Osteoblast (primary cell): ENCODE measurements at regions not wholly inside any gene's neighbourhood (a gene's known extent, or its start where the extent isn't known, plus 50 kb on each side); places are given as distances from the start of the nearest gene placed in this dataset.
"Not testable (repeated sequence)": the region's sequence is repeated elsewhere in the genome, so short reads cannot be mapped to it uniquely, and the experiment has no call there.

Source experiments
- DNase-seq: peaks from one replicate; pipeline ENCODE4 v3.0.0; 2011; ENCODE audit warnings: low spot score, mixed read lengths; ENCODE audit not compliant: insufficient read length; ENCODE audit errors: missing footprints
- H2AFZ ChIP-seq: 2 replicates; pipeline ENCODE4 v1.6.0; 2011; ENCODE audit warnings: mild to moderate bottlenecking, low read length
- H3K27ac ChIP-seq: 2 replicates; pipeline ENCODE4 v1.5.1; 2011; ENCODE audit warnings: mild to moderate bottlenecking, low read depth, low read length, moderate library complexity
- H3K27me3 ChIP-seq: 2 replicates; pipeline ENCODE4 v1.6.0; 2012; ENCODE audit warnings: mild to moderate bottlenecking, control low read depth, inconsistent platforms, low read length, moderate library complexity; ENCODE audit not compliant: insufficient read depth
- H3K36me3 ChIP-seq: 2 replicates; pipeline ENCODE4 v1.5.1; 2011; ENCODE audit warnings: mild to moderate bottlenecking, low read length, control low read depth, moderate library complexity; ENCODE audit not compliant: insufficient read depth
- H3K4me1 ChIP-seq: 2 replicates; pipeline ENCODE4 v1.5.1; 2011; ENCODE audit warnings: mild to moderate bottlenecking, low read length, control low read depth, moderate library complexity; ENCODE audit not compliant: insufficient read depth
- H3K4me2 ChIP-seq: 2 replicates; pipeline ENCODE4 v1.6.0; 2011; ENCODE audit warnings: mild to moderate bottlenecking, low read length; ENCODE audit not compliant: insufficient read depth
- H3K4me3 ChIP-seq: fragments of 200-600 bp; sonication (generic); 3 replicates; pipeline ENCODE4 v1.5.1; 2012; ENCODE audit warnings: mild to moderate bottlenecking, low read length, inconsistent platforms; ENCODE audit not compliant: insufficient read depth
- H3K79me2 ChIP-seq: 2 replicates; pipeline ENCODE4 v1.6.0; 2012; ENCODE audit warnings: mild to moderate bottlenecking, low read length, control low read depth, inconsistent platforms; ENCODE audit not compliant: insufficient read depth
- H3K9me3 ChIP-seq: 2 replicates; pipeline ENCODE4 v1.5.1; 2011; ENCODE audit warnings: low read depth, low read length, control low read depth
- H4K20me1 ChIP-seq: 2 replicates; pipeline ENCODE4 v1.6.0; 2012; ENCODE audit warnings: mild to moderate bottlenecking, low read length, control low read depth; ENCODE audit not compliant: insufficient read depth
- CTCF ChIP-seq: IDR thresholded peaks from 2 replicates; pipeline ENCODE4 v1.5.1; 2011; ENCODE audit warnings: mild to moderate bottlenecking, low read depth, low read length, moderate library complexity; ENCODE audit errors: extremely low read depth

- Histone ChIP-seq H3K4me1 (peaks cover 13% of the 10 kb centered on the region), H2AFZ (peak overlapping the region; percentile 54), H3K36me3 (no peaks in the 10 kb centered on the region), H3K4me3 (no peak overlapping the region), H3K79me2 (no peaks in the 10 kb centered on the region), H3K4me2 (no peak overlapping the region), H4K20me1 (no peaks in the 10 kb centered on the region), H3K27me3 (no peaks in the 10 kb centered on the region), H3K27ac (peak overlapping the region; percentile 20), H3K9me3 (no peaks in the 10 kb centered on the region)
- DNase-seq = no peak
- no peak for TF ChIP-seq CTCF
These were observed 67.4 kb upstream of the PPM1B start for GRCh38 chr2:44101246-44101645.

GRCh38 chr2:44102790-44103562 lies 65.7 kb upstream of the PPM1B start:
- no peaks in the 10 kb centered on the region for H3K9me3 ChIP-seq
- H3K4me1 ChIP-seq = peaks cover 13% of the 10 kb centered on the region
- peak; percentile 58 for DNase-seq
- H3K4me2 ChIP-seq = no peak overlapping the region
- H2AFZ ChIP-seq = no peak overlapping the region
- H4K20me1 ChIP-seq = no peaks in the 10 kb centered on the region
- H3K27me3 ChIP-seq = no peaks in the 10 kb centered on the region
- no peak overlapping the region for H3K27ac ChIP-seq
- TF ChIP-seq CTCF = no peak
- H3K36me3 ChIP-seq = no peaks in the 10 kb centered on the region
- H3K4me3 ChIP-seq = no peak overlapping the region
- H3K79me2 ChIP-seq = no peaks in the 10 kb centered on the region

GRCh38 chr2:44103639-44104038 lies 65.0 kb upstream of the PPM1B start:
- no peak for TF ChIP-seq CTCF
- Histone ChIP-seq H3K4me2 (no peak overlapping the region), H3K36me3 (no peaks in the 10 kb centered on the region), H3K4me1 (peaks cover 13% of the 10 kb centered on the region), H3K27me3 (no peaks in the 10 kb centered on the region), H4K20me1 (no peaks in the 10 kb centered on the region), H3K9me3 (no peaks in the 10 kb centered on the region), H3K79me2 (no peaks in the 10 kb centered on the region), H2AFZ (no peak overlapping the region), H3K4me3 (no peak overlapping the region), H3K27ac (no peak overlapping the region)
- DNase-seq = no peak

- Histone ChIP-seq H4K20me1 (no peaks in the 10 kb centered on the region), H3K4me3 (no peak overlapping the region), H3K4me1 (peaks cover 12% of the 10 kb centered on the region), H2AFZ (no peak overlapping the region), H3K36me3 (no peaks in the 10 kb centered on the region), H3K27ac (no peak overlapping the region), H3K4me2 (no peak overlapping the region), H3K27me3 (no peaks in the 10 kb centered on the region), H3K9me3 (no peaks in the 10 kb centered on the region), H3K79me2 (no peaks in the 10 kb centered on the region)
- TF ChIP-seq CTCF = no peak
- DNase-seq = no peak
These were observed 63.8 kb upstream of the PPM1B start for GRCh38 chr2:44104855-44105271.

- H3K4me1 ChIP-seq, H3K9me3 ChIP-seq, H3K27ac ChIP-seq, H3K4me3 ChIP-seq, H2AFZ ChIP-seq, H4K20me1 ChIP-seq, H3K27me3 ChIP-seq, H3K79me2 ChIP-seq, DNase-seq, H3K36me3 ChIP-seq, H3K4me2 ChIP-seq: not testable (repeated sequence)
These were observed 62.2 kb upstream of the PPM1B start for GRCh38 chr2:44106509-44106908.
